ENCODE measurements at regions not wholly inside any gene's neighbourhood (a gene's known extent, or its start where the extent isn't known, plus 50 kb on each side); places are given as distances from the start of the nearest gene placed in this dataset.
"Not testable (repeated sequence)": the region's sequence is repeated elsewhere in the genome, so short reads cannot be mapped to it uniquely, and the experiment has no call there.

DNA sequence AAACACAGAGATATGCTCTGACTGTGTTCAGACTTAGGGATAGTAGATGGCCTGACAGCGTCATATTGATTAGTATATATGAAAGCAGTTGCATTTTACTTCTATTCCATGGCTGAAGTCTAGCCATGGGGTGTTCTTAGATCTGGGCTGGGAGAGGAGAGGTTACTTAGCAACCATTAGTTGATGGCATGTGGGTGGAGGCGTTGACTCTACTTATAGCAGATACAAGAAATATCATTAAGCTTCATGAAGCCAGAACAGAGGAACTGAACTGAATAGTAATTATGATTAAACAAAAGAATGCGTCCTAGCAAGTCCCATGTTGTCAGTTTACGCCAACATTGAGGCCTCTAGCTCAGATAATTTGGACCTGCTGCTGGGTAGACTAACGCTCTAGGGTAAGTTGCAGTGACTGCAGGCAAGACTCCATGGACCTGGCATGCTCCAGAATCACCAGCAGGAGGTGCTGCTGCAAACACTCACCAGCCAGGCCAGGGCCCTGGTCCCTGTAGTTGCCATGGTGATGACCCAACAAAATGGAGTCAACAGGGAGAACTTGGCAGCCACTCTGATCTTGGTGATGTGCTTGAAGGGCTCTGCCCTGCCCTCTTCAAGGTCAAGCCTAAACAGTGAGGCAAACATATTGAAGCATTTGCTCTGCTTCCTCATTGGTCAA, 477.3 kb downstream of the PREX1 start:
- DNase-seq: no peak

GRCh38 chr20:48349656-48350055, 478.1 kb downstream of the PREX1 start:
- no peak for DNase-seq

DNA sequence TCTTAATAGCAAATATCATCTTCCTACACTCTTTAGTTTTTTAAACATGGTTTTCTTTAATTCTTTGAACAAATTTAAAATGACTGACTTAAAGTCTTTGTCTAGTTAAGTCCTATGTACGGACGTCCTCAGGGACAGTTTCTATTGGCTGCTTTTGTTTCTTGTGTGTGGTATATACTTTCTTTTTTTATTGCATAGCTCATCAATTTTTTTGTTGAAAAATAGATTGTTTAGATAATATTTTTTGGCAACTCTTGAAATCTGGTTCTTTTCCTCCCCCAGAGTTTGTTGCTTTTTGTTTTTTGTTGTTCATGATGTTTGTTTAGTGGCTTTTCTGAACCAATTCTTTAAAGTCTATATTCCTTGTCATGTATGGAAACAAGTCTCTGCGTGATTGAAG, 479.8 kb downstream of the PREX1 start:
- no peak for DNase-seq

- no peak for DNase-seq
Observed at GRCh38 chr20:48342822-48343513, 484.8 kb downstream of the PREX1 start.

DNA sequence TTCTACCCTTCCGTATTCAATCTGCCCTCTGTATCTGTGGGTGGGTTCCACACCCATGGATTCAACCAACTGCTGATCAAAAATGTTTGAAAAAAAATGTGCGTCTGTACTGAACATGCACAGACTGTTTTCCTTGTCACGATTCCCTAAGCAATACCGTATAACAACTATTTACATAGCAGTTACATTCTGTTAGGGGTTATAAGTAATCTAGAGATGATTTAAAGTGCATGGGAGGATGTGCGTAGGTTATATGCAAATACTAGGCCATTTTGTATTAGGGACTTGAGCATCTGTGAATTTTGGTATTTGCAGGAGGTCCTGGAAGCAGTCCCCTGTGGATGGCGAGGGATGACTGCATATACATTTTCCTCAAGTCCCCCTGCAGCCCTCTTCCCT, 486.9 kb downstream of the PREX1 start:
- DNase-seq: no peak

GRCh38 chr20:48339986-48340882, 487.6 kb downstream of the PREX1 start:
- no peak for DNase-seq

DNA sequence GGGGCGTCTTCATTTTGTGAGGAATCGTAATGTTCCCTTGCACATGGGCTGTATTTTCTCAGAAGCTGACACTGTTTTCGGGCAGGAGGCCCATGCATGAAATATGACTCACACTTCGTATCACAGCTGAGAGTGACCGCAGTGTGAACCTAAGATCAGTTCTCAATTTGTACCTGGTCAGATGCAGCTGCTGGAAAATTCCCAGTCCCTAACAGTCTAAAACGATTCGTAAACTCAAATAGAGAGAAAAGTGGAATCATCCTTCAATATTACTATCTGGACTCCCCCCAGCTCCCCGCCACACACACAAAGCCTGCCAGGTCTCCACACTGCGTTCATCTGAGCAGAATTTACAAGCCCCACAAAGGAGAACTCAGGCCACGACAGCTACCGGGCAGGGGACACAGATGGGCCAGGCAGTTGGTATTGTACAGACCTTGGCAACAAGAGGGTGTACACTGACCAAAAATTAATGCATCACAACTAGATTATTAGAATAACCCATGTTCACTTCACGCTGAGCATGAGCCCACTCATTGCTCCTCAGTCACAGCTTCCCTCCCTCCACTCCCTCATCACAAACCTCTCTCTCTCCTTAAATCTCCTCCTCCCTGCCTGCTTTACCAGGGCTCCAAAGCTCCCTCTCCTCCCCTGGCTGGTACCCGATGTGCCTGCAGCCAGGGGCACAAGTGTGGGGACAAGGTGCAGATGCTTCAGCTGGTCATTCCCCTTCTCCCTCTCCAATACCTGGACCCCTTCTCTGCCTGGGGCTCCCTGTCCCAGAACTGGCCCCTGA, 488.4 kb downstream of the PREX1 start:
- DNase-seq: no peak

DNA sequence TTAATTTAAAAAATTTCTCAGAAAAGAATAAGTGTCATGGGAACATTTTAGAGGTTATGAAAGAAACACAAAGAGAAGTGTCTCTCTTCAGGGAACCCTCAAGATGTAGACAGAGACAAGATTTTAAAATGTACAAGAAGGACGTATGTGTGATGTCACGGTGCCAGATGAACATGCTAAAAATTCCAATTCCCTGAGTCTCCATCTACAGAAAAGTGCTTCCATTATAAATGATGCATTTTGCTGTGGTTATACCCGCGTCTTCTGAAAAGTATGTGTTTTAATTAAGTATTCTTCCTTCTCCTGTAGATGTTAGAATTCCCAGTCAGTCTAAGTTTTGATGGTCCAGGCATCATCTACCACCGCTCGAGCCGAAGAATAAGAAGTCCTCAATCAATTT, 489.1 kb downstream of the PREX1 start:
- DNase-seq: no peak

DNA sequence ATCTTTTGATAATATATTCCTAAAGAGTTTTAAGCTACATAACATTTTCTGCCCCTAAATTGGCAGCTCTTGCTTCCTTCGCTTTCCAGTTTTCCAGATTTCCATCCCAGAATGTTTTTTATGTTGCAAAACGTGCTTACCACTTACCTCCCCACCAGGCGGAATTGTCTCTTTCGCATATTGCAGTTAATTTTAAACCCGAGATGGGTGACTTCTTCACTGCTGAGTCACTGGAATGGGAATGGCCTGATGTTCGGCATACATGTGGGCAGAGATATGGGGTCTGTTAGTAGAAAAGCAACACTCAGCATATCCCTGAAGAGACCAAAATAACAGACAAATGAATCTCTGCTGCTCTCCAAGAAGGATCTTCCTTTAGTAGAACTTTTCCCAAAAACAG, 491.2 kb downstream of the PREX1 start:
- no peak for DNase-seq

- no peak for DNase-seq
Observed at GRCh38 chr20:48335308-48336050, 492.3 kb downstream of the PREX1 start.

DNA sequence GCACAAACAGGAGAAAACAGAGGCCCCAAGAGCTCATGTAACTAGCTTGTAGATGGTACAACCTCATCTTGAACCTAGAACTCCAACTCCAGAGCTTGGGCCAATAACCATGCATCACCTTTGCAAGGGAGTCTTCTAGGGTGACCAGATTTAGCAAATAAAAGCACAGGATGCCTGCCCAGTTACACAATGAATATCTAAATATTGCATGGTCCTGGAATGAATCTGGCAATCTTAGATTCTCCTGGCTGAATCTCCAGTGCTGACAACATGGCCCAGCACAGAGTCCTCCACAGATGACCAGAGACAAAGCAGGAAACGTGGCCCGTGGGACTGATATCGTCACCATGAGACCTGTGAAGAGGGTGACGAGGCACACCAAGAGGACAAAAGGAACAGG, 494.1 kb downstream of the PREX1 start:
- DNase-seq: no peak

DNA sequence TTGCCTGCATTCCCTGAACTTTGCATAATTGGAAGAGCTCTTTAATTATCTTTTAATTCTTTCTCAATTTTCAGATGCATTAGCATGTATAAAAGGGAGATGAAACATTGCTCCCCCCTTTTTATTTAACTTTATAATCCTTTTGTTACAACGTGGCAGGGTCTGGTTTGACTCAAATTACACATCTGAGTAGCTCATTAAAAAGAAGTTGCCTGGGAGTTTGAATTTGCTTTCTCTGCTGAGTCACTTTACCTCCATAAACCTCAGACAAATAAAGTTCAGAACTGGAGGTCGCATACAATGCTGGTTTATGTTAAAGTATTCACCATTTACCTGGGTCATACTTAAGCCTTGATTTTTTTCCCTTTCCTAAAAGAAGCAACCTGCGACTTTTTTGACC, 495.2 kb downstream of the PREX1 start:
- DNase-seq: no peak

GRCh38 chr20:48331518-48332286, 496.1 kb downstream of the PREX1 start:
- DNase-seq: no peak

- no peak for DNase-seq
Observed at GRCh38 chr20:48329676-48330664, 497.8 kb downstream of the PREX1 start.

GRCh38 chr20:48329031-48329615, 498.7 kb downstream of the PREX1 start:
- no peak for DNase-seq

- DNase-seq: not testable (repeated sequence)
Observed at GRCh38 chr20:48327848-48328247, 500.0 kb downstream of the PREX1 start.

DNA sequence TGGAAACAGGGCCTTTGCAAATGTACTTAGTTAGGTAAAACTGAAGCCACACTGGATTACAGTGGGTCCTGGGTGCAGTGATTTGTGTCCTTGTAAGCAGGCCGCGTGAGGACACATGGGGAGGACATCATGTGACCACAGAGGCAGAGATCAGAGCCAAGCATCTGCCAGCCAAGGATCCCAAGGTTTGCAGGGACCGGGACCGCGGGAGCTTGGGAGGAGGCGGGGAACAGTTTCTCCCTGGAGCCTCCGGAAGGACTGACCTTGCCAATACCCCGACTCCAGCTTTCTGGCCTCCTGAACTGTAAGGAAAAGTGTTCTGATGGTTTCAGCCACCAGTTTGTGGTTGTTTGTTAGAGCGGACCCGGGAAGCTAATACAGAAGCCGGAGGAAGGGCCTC, 500.9 kb downstream of the PREX1 start:
- no peak for DNase-seq

GRCh38 chr20:48326434-48326691, 501.4 kb downstream of the PREX1 start:
- no peak for DNase-seq

DNA sequence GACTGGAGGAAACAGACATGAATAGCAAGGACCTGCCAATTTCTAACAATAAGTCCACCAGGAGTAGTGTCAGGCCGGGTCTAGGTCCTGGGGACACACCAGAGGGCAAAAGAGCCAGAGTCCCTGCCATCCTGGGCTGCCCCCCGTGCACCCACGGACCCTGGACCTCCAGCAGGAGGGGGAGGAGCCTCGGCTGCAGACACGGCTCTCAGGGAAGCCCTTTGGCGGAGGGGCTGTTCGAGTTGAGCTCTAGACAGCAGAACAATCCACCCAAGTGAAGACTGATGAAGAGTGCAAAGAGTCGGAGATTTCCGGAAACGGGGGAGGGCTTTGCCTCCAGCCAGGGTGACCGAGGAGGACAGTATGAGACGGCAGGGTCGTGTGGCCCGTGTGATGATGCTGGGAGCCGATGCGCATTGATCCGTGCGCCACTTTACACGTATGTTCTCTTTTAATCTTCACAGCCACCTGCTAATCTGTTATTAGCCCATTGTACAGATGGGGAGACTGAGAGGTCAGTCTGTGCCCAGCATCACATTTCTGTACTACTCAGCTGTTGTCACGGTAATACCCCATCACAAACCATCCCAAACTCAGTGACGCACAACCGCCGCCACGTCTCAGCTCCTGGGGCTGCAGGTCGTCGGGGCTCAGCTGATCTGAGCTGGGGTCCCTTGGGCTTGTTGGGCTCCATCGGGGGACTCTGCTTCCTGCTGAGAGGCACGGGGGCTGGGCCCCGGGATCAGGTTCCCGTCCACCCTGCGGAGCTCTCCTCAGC, 502.0 kb downstream of the PREX1 start:
- no peak for DNase-seq
